ENCODE measurements at regions not wholly inside any gene's neighbourhood (a gene's known extent, or its start where the extent isn't known, plus 50 kb on each side); places are given as distances from the start of the nearest gene placed in this dataset.

- Mint-ChIP-seq H3K9me3 (ENCODE audit: low read depth) (peaks cover 7% of the 10 kb centered on the region), H3K4me3 (ENCODE audit: low read depth) (no peak overlapping the region), H3K27me3 (peaks cover 16% of the 10 kb centered on the region), H3K36me3 (ENCODE audit: insufficient read depth) (no peaks in the 10 kb centered on the region), H3K27ac (no peak overlapping the region), H3K4me1 (ENCODE audit: low read depth) (no peaks in the 10 kb centered on the region)
- DNase-seq (ENCODE audit: low spot score, unreplicated experiment) = no peak
- TF ChIP-seq CTCF (IDR thresholded peaks at IDR 0.05; ENCODE audit: unreplicated experiment) = no peak
Observed at GRCh38 chr5:133727636-133728035, 115.3 kb upstream of the FSTL4 start.

- no peak overlapping the region for H3K27ac Mint-ChIP-seq
- no peak for TF ChIP-seq CTCF (IDR thresholded peaks at IDR 0.05; ENCODE audit: unreplicated experiment)
- H3K27me3 Mint-ChIP-seq = peaks cover 3% of the 10 kb centered on the region
- no peaks in the 10 kb centered on the region for H3K4me1 Mint-ChIP-seq (ENCODE audit: low read depth)
- no peaks in the 10 kb centered on the region for H3K36me3 Mint-ChIP-seq (ENCODE audit: insufficient read depth)
- peaks cover 20% of the 10 kb centered on the region for H3K9me3 Mint-ChIP-seq (ENCODE audit: low read depth)
- no peak overlapping the region for H3K4me3 Mint-ChIP-seq (ENCODE audit: low read depth)
- no peak for DNase-seq (ENCODE audit: low spot score, unreplicated experiment)
Observed at GRCh38 chr5:133723651-133724366, 111.5 kb upstream of the FSTL4 start.

- H3K4me1 Mint-ChIP-seq (ENCODE audit: low read depth) = no peaks in the 10 kb centered on the region
- peaks cover 20% of the 10 kb centered on the region for H3K9me3 Mint-ChIP-seq (ENCODE audit: low read depth)
- H3K36me3 Mint-ChIP-seq (ENCODE audit: insufficient read depth) = no peaks in the 10 kb centered on the region
- DNase-seq (ENCODE audit: low spot score, unreplicated experiment) = no peak
- no peak for TF ChIP-seq CTCF (IDR thresholded peaks at IDR 0.05; ENCODE audit: unreplicated experiment)
- H3K27ac Mint-ChIP-seq = no peak overlapping the region
- peaks cover 3% of the 10 kb centered on the region for H3K27me3 Mint-ChIP-seq
- no peak overlapping the region for H3K4me3 Mint-ChIP-seq (ENCODE audit: low read depth)
Observed at GRCh38 chr5:133723126-133723525, 110.8 kb upstream of the FSTL4 start.

GRCh38 chr5:133721365-133721764, 109.0 kb upstream of the FSTL4 start:
- no peaks in the 10 kb centered on the region for H3K4me1 Mint-ChIP-seq (ENCODE audit: low read depth)
- no peaks in the 10 kb centered on the region for H3K36me3 Mint-ChIP-seq (ENCODE audit: insufficient read depth)
- TF ChIP-seq CTCF (IDR thresholded peaks at IDR 0.05; ENCODE audit: unreplicated experiment) = no peak
- H3K27ac Mint-ChIP-seq = no peak overlapping the region
- peaks cover 20% of the 10 kb centered on the region for H3K9me3 Mint-ChIP-seq (ENCODE audit: low read depth)
- peaks cover 3% of the 10 kb centered on the region for H3K27me3 Mint-ChIP-seq
- H3K4me3 Mint-ChIP-seq (ENCODE audit: low read depth) = no peak overlapping the region
- no peak for DNase-seq (ENCODE audit: low spot score, unreplicated experiment)

GRCh38 chr5:133718457-133718856, 106.1 kb upstream of the FSTL4 start:
- Mint-ChIP-seq H3K9me3 (ENCODE audit: low read depth) (peaks cover 20% of the 10 kb centered on the region), H3K36me3 (ENCODE audit: insufficient read depth) (no peaks in the 10 kb centered on the region), H3K4me3 (ENCODE audit: low read depth) (no peak overlapping the region), H3K27ac (no peak overlapping the region), H3K4me1 (ENCODE audit: low read depth) (no peaks in the 10 kb centered on the region), H3K27me3 (peaks cover 11% of the 10 kb centered on the region)
- TF ChIP-seq CTCF (IDR thresholded peaks at IDR 0.05; ENCODE audit: unreplicated experiment) = no peak
- DNase-seq (ENCODE audit: low spot score, unreplicated experiment) = no peak

Data from progenitor cell of endocrine pancreas (in vitro differentiated cells).